HFFc6 (cell line): ENCODE measurements at regions not wholly inside any gene's neighbourhood (a gene's known extent, or its start where the extent isn't known, plus 50 kb on each side); places are given as distances from the start of the nearest gene placed in this dataset.

Experiments used
- DNase-seq: peaks from one replicate; pipeline ENCODE4 v3.0.0-alpha.2; 2018
- H3K27ac Mint-ChIP-seq: 2 replicates; pipeline ENCODE4 v1.8.0; 2020; ENCODE audit warnings: mild to moderate bottlenecking, mixed read lengths
- H3K27me3 Mint-ChIP-seq: 2 replicates; pipeline ENCODE4 v1.8.0; 2021; ENCODE audit warnings: mild to moderate bottlenecking, moderate library complexity, mixed read lengths; ENCODE audit not compliant: insufficient read depth
- H3K36me3 Mint-ChIP-seq: 2 replicates; pipeline ENCODE4 v1.8.0; 2021; ENCODE audit warnings: low read depth, mixed read lengths
- H3K4me1 Mint-ChIP-seq: 2 replicates; pipeline ENCODE4 v1.8.0; 2020; ENCODE audit warnings: low read depth, mixed read lengths
- H3K4me3 Mint-ChIP-seq: 2 replicates; pipeline ENCODE4 v1.8.0; 2020; ENCODE audit warnings: mild to moderate bottlenecking, moderate library complexity, mixed read lengths
- H3K9me3 Mint-ChIP-seq: 2 replicates; pipeline ENCODE4 v1.8.0; 2020; ENCODE audit warnings: mild to moderate bottlenecking, mixed read lengths
- TF ChIP-seq, protein P1 (sequence below): fragments of 200-600 bp; sonication (generic); IDR thresholded peaks from 2 replicates; pipeline ENCODE4 v1.5.0; 2021; ENCODE audit warnings: antibody characterized with exemption, mild to moderate bottlenecking

GRCh38 chr4:174080361-174080760, 203.1 kb downstream of the FBXO8 start:
- H3K27me3 Mint-ChIP-seq, result no peaks in the 10 kb centered on the region
- no peaks in the 10 kb centered on the region; the same call in 1 of the 2 replicates for H3K9me3 Mint-ChIP-seq
- no peak overlapping the region for H3K27ac Mint-ChIP-seq
- H3K4me1 Mint-ChIP-seq, result no peaks in the 10 kb centered on the region
- H3K4me3 Mint-ChIP-seq, result no peak overlapping the region
- no peaks in the 10 kb centered on the region for H3K36me3 Mint-ChIP-seq
- no peak for DNase-seq
- TF ChIP-seq, protein P1, sequence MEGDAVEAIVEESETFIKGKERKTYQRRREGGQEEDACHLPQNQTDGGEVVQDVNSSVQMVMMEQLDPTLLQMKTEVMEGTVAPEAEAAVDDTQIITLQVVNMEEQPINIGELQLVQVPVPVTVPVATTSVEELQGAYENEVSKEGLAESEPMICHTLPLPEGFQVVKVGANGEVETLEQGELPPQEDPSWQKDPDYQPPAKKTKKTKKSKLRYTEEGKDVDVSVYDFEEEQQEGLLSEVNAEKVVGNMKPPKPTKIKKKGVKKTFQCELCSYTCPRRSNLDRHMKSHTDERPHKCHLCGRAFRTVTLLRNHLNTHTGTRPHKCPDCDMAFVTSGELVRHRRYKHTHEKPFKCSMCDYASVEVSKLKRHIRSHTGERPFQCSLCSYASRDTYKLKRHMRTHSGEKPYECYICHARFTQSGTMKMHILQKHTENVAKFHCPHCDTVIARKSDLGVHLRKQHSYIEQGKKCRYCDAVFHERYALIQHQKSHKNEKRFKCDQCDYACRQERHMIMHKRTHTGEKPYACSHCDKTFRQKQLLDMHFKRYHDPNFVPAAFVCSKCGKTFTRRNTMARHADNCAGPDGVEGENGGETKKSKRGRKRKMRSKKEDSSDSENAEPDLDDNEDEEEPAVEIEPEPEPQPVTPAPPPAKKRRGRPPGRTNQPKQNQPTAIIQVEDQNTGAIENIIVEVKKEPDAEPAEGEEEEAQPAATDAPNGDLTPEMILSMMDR, result no peak

DNA sequence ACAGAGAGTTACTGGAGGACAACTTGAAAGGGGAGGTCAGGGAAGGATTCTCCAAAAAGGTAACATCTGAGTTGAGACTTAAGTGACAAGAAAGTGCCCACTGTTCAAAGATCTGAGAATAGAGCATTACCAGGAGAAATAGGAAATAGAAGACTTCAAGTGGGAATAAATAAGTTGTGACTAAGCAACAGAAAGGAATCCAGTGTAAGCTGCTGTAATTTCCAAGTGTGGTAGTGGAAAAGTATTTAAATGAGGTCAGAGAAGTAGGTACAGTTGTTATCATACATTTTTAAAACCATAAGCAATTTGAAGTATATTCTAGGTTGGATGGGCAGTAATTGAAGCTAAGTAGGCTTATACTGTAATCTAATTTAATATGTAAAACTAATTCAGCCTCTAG, 211.9 kb downstream of the FBXO8 start:
- no peaks in the 10 kb centered on the region for H3K4me1 Mint-ChIP-seq
- no peaks in the 10 kb centered on the region for H3K36me3 Mint-ChIP-seq
- H3K4me3 Mint-ChIP-seq, result no peak overlapping the region
- no peaks in the 10 kb centered on the region for H3K27me3 Mint-ChIP-seq
- no peak overlapping the region for H3K27ac Mint-ChIP-seq
- peaks cover 17% of the 10 kb centered on the region for H3K9me3 Mint-ChIP-seq
- DNase-seq, result no peak
- TF ChIP-seq, protein P1, result no peak

GRCh38 chr4:174069848-174070330, 213.6 kb downstream of the FBXO8 start:
- H3K27ac Mint-ChIP-seq, result no peak overlapping the region
- no peaks in the 10 kb centered on the region for H3K4me1 Mint-ChIP-seq
- DNase-seq, result no peak
- TF ChIP-seq, protein P1, result no peak
- no peak overlapping the region for H3K4me3 Mint-ChIP-seq
- H3K27me3 Mint-ChIP-seq, result peaks cover 1% of the 10 kb centered on the region; the same call in 1 of the 2 replicates
- H3K9me3 Mint-ChIP-seq, result peaks cover 21% of the 10 kb centered on the region
- H3K36me3 Mint-ChIP-seq, result no peaks in the 10 kb centered on the region

- Mint-ChIP-seq H3K9me3 (peaks cover 12% of the 10 kb centered on the region), H3K27me3 (peaks cover 1% of the 10 kb centered on the region; the same call in 1 of the 2 replicates), H3K4me3 (no peak overlapping the region), H3K27ac (no peak overlapping the region), H3K36me3 (no peaks in the 10 kb centered on the region), H3K4me1 (no peaks in the 10 kb centered on the region)
- TF ChIP-seq, protein P1, result no peak
- DNase-seq, result no peak
Measured at GRCh38 chr4:174066611-174067205, 216.8 kb downstream of the FBXO8 start.

DNA sequence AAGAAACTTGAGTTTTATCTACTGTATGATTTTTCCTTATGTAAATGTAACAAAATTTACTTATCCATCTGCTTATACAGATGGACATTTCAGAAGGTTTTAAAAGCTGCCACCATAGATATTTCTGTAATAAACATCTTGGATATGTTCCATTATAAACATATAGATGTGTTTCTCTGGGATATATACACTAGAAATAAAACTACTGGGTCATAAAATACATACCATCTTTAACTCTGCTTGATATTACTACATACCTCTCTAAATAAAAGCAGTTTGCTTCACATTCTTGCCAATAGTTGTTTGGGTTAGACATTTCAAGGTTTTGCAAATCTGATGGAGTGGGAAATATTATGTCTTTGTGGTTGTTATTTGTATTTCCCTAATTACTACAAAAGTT, 220.6 kb downstream of the FBXO8 start:
- H3K4me1 Mint-ChIP-seq, result no peaks in the 10 kb centered on the region
- TF ChIP-seq, protein P1, result no peak
- DNase-seq, result no peak
- H3K9me3 Mint-ChIP-seq, result peaks cover 27% of the 10 kb centered on the region
- no peaks in the 10 kb centered on the region for H3K36me3 Mint-ChIP-seq
- no peak overlapping the region for H3K4me3 Mint-ChIP-seq
- H3K27ac Mint-ChIP-seq, result no peak overlapping the region
- H3K27me3 Mint-ChIP-seq, result peaks cover 1% of the 10 kb centered on the region; the same call in 1 of the 2 replicates
